ENCODE measurements at regions not wholly inside any gene's neighbourhood (a gene's known extent, or its start where the extent isn't known, plus 50 kb on each side); places are given as distances from the start of the nearest gene placed in this dataset.

DNA sequence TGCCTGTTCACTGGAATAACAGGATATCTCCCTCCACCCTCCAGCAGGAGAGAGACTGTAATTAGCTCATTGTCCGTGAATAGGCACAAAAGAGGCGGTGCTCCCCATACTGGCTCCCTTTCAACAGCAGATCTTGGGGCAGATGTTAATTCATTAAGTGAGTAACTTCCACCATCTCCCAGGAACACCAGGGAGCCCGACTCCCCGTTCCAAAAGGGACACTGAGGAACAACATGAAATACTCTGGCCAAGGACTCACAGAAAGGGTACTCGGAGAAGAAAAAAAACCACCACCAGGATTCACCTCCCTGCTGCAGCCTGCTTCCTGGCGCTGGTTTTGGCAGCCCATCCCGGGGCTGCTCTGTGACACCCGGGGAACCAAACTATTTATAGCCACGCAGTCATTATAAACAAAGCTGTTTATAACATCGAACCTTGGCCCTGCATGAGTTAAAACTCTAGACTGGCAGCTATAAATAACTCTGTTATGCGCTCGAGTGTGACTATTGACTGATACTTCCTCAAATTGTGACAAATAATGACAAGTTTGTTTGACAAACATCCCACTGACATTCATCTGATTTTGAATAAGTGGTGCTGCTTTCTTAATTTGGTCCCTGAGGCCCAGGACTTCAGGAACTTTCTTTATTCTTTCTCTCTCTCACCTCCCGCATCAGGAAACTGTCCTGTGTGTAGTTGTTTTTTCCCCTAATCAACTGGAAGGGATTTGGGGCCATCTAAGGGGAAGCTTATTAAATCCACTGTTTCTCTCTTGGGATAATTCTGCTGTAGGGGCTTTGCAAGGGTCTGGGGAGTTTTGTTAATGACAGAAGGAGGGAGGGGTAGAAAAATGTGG is 521.6 kb downstream of the CD83 start:
- DNase-seq: no peak
- H3K4me3 ChIP-seq: peak overlapping the region in 3 of 4 donors; percentile 8 to 32 (median 23)
- intact Hi-C loops (cut with DNase I): no loop called here

DNA sequence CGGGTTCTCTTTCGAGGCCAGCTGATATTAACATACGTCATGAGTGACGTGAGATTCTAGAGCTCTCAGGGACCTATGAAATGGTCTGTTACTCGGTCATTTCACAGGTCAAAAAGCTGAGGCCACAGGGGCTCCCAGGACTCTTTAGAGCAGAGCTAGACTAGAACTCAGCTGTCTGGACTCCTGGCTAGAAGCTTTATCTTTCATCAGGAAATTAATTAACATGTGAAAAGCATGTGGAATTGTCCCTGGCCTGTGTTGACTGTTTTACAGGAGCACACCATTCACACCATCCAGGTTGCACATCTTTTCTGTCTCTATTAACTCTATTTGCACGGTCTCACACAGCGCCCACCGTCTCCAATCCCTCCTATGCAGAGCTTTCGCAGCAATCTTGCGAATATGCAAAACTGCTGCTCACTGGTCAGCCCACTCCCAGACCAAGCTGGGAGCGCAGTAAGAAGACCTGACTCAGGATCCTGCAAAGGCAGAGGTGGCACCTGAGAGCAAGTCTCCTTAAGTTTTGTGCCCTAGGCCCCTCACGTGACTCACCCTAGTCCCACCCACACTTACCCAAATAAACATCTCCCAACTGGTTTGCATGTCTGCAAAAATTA is 522.5 kb downstream of the CD83 start:
- Histone ChIP-seq H3K4me1 (peaks cover 0 to 14% (median 10%) of the 10 kb centered on the region in 4 donors), H3K9me3 (no peaks in the 10 kb centered on the region), H3K4me3 (no peak overlapping the region), H3K27ac (no peak overlapping the region), H3K27me3 (no peaks in the 10 kb centered on the region), H3K36me3 (no peaks in the 10 kb centered on the region)
- DNase-seq: no peak
- 92 to 93% methylated on average over 12 of the region's 12 CpGs for WGBS, 2 donors
- intact Hi-C loops (cut with DNase I): no loop called here
- TF ChIP-seq POLR2AphosphoS5 (IDR thresholded peaks at IDR 0.05) (no peak), EP300 (IDR thresholded peaks at IDR 0.05) (no peak), POLR2A (IDR thresholded peaks at IDR 0.05) (no peak)
- TF ChIP-seq, protein P1, sequence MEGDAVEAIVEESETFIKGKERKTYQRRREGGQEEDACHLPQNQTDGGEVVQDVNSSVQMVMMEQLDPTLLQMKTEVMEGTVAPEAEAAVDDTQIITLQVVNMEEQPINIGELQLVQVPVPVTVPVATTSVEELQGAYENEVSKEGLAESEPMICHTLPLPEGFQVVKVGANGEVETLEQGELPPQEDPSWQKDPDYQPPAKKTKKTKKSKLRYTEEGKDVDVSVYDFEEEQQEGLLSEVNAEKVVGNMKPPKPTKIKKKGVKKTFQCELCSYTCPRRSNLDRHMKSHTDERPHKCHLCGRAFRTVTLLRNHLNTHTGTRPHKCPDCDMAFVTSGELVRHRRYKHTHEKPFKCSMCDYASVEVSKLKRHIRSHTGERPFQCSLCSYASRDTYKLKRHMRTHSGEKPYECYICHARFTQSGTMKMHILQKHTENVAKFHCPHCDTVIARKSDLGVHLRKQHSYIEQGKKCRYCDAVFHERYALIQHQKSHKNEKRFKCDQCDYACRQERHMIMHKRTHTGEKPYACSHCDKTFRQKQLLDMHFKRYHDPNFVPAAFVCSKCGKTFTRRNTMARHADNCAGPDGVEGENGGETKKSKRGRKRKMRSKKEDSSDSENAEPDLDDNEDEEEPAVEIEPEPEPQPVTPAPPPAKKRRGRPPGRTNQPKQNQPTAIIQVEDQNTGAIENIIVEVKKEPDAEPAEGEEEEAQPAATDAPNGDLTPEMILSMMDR (IDR thresholded peaks at IDR 0.05): no peak

More for the DNA sequence above, 521.6 kb downstream of the CD83 start:
- Histone ChIP-seq H3K36me3 (no peaks in the 10 kb centered on the region), H3K27me3 (no peaks in the 10 kb centered on the region), H3K9me3 (no peaks in the 10 kb centered on the region), H3K4me1 (peaks cover 0 to 14% (median 10%) of the 10 kb centered on the region in 4 donors), H3K27ac (peak overlapping the region in 2 of 4 donors; percentile 35 to 41)
- WGBS, 2 donors: 9 to 15% methylated on average over 13 of the region's 13 CpGs
- no peak for TF ChIP-seq POLR2AphosphoS5 (IDR thresholded peaks at IDR 0.05)
- TF ChIP-seq, protein P1 (IDR thresholded peaks at IDR 0.05): peak in 1 of 4 experiments; percentile 22

DNA sequence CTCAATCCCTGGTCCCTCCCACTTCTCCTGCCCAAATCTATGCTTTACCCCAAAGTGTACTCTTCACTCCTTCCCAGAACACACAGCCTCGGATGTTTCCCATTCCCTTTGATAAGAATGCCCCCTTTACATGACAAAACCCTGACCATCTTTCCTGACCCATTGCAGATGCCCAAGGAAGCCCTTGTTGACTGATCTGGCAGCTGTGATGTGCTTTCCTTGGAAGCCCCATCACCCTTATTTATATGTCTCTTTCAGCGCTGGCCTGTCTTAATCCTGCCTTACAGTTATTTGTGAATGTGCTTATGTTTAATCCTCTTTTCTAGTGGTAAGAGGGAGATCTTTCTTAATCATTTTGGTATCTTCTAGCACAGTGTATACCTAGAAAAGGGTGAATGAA is 523.1 kb downstream of the CD83 start:
- no peaks in the 10 kb centered on the region for H3K36me3 ChIP-seq
- 88 to 89% methylated on average over 2 of the region's 2 CpGs for WGBS, 2 donors
- TF ChIP-seq, protein P1 (IDR thresholded peaks at IDR 0.05): no peak
- TF ChIP-seq EP300 (IDR thresholded peaks at IDR 0.05) (no peak), POLR2AphosphoS5 (IDR thresholded peaks at IDR 0.05) (no peak), POLR2A (IDR thresholded peaks at IDR 0.05) (no peak)
- H3K27me3 ChIP-seq: no peaks in the 10 kb centered on the region
- no peaks in the 10 kb centered on the region for H3K9me3 ChIP-seq
- no peak for DNase-seq
- no peak overlapping the region for H3K4me3 ChIP-seq
- no peak overlapping the region for H3K27ac ChIP-seq
- intact Hi-C loops (cut with DNase I): no loop called here
- H3K4me1 ChIP-seq: peaks cover 0 to 14% (median 10%) of the 10 kb centered on the region in 4 donors

DNA sequence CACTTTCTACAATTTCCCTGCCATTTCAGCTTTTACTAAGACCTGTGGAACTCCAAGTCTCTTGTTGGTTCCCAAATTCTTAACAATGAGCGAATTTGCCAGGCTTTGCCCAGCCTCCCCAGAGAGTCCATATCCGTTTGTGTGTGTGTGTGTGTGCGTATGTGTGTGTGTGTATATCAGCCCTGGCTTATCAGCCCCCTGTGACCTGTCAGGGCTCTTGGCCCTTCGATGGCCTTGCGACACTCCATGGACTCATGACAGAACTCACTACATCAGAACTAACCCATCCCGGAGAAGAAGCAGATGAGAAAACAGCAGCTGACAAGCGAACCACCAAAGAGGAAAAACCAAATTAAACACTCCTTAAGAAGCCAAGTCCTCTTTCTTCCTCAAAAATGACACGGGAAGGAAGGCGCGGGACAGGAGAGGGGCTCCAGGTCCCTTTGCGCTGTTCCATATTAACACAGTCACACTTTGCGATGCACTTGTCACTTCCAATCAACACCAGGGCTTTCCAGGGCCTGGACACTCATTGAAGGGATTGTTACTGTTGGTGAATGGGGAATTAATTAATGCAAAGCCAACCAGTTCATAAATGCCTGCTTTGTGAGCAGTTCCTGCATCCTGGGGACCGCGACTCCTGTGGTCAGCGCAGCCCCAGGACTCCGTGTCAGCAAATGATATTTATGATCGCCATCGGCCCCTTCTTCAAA is 524.0 kb downstream of the CD83 start:
- intact Hi-C loops (cut with DNase I): no loop called here
- no peak for DNase-seq

More for the DNA sequence above, 524.0 kb downstream of the CD83 start:
- Histone ChIP-seq H3K4me1 (peaks cover 0 to 14% (median 10%) of the 10 kb centered on the region in 4 donors), H3K27me3 (no peaks in the 10 kb centered on the region), H3K4me3 (no peak overlapping the region), H3K36me3 (no peaks in the 10 kb centered on the region), H3K27ac (no peak overlapping the region), H3K9me3 (no peaks in the 10 kb centered on the region)
- TF ChIP-seq POLR2AphosphoS5 (IDR thresholded peaks at IDR 0.05): no peak
- TF ChIP-seq, protein P1 (IDR thresholded peaks at IDR 0.05): no peak
- no peak for TF ChIP-seq EP300 (IDR thresholded peaks at IDR 0.05)
- TF ChIP-seq POLR2A (IDR thresholded peaks at IDR 0.05): no peak
- WGBS, 2 donors: 94 to 95% methylated on average over 18 of the region's 18 CpGs

Data from sigmoid colon (tissue), 6 donors.